GM12874 (cell line): ENCODE measurements at regions not wholly inside any gene's neighbourhood (a gene's known extent, or its start where the extent isn't known, plus 50 kb on each side); places are given as distances from the start of the nearest gene placed in this dataset.

Experiments
- CTCF ChIP-seq: IDR thresholded peaks from 2 replicates; pipeline ENCODE4 v1.5.1; 2011; ENCODE audit warnings: low read depth, mild to moderate bottlenecking, control low read depth, low read length, moderate library complexity; ENCODE audit not compliant: insufficient read depth

- TF ChIP-seq CTCF, result no peak
These were observed 69.4 kb upstream of the SPRED2 start for GRCh38 chr2:65501836-65502235.

GRCh38 chr2:65501074-65501473 lies 68.7 kb upstream of the SPRED2 start:
- no peak for TF ChIP-seq CTCF

GRCh38 chr2:65500310-65501040 lies 68.1 kb upstream of the SPRED2 start:
- TF ChIP-seq CTCF, result no peak

GRCh38 chr2:65499216-65499615 lies 66.8 kb upstream of the SPRED2 start:
- no peak for TF ChIP-seq CTCF

GRCh38 chr2:65498396-65498795 lies 66.0 kb upstream of the SPRED2 start:
- no peak for TF ChIP-seq CTCF

- TF ChIP-seq CTCF, result no peak
These were observed 63.0 kb upstream of the SPRED2 start for GRCh38 chr2:65495251-65495877.

GRCh38 chr2:65494078-65494477 lies 61.7 kb upstream of the SPRED2 start:
- TF ChIP-seq CTCF, result no peak
